Astrocyte of the spinal cord (primary cell): ENCODE measurements at regions not wholly inside any gene's neighbourhood (a gene's known extent, or its start where the extent isn't known, plus 50 kb on each side); places are given as distances from the start of the nearest gene placed in this dataset.

Experiments used
- DNase-seq: peaks from one replicate; pipeline ENCODE4 v3.0.0; 2011; ENCODE audit warnings: low read depth, low spot score
- H3K4me3 ChIP-seq: 2 replicates; pipeline ENCODE4 v1.5.1; 2011; ENCODE audit warnings: low read depth, mild to moderate bottlenecking, low read length, moderate library complexity
- in situ Hi-C: cut with HindIII; loops from 2 replicates; pipeline ENCODE4 v1.10.0; 2017; ENCODE audit warnings: low sequenced_read_pairs
- TF ChIP-seq, protein P1 (sequence below): IDR thresholded peaks from 2 replicates; pipeline ENCODE4 v1.5.1; 2012; ENCODE audit warnings: low read depth, mild to moderate bottlenecking, low read length, inconsistent platforms

- no peak overlapping the region for H3K4me3 ChIP-seq
- in situ Hi-C loops, result no loop called here
- DNase-seq, result no peak
- TF ChIP-seq, protein P1, sequence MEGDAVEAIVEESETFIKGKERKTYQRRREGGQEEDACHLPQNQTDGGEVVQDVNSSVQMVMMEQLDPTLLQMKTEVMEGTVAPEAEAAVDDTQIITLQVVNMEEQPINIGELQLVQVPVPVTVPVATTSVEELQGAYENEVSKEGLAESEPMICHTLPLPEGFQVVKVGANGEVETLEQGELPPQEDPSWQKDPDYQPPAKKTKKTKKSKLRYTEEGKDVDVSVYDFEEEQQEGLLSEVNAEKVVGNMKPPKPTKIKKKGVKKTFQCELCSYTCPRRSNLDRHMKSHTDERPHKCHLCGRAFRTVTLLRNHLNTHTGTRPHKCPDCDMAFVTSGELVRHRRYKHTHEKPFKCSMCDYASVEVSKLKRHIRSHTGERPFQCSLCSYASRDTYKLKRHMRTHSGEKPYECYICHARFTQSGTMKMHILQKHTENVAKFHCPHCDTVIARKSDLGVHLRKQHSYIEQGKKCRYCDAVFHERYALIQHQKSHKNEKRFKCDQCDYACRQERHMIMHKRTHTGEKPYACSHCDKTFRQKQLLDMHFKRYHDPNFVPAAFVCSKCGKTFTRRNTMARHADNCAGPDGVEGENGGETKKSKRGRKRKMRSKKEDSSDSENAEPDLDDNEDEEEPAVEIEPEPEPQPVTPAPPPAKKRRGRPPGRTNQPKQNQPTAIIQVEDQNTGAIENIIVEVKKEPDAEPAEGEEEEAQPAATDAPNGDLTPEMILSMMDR, result no peak
Measured at GRCh38 chr5:167985373-167985772, 306.1 kb upstream of the WWC1 start.

- no peak for DNase-seq
- H3K4me3 ChIP-seq, result no peak overlapping the region
- TF ChIP-seq, protein P1, result no peak
- in situ Hi-C loops, result no loop called here
Measured at GRCh38 chr5:167987490-167988280, 303.8 kb upstream of the WWC1 start.

DNA sequence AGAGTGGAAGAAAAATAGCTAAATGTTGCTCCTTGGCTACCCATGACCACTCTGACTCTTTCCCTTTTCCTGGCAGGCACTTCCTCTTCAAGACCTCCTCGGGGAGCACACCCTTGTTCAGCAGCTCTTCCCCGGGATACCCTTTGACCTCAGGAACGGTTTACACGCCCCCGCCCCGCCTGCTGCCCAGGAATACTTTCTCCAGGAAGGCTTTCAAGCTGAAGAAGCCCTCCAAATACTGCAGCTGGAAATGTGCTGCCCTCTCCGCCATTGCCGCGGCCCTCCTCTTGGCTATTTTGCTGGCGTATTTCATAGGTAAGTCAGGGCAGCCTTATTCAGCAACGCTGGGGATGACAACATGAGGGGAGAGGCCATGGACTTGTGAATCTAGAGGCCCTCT, 298.6 kb upstream of the WWC1 start:
- in situ Hi-C loops, result no loop called here
- no peak for DNase-seq
- TF ChIP-seq, protein P1, result no peak
- H3K4me3 ChIP-seq, result no peak overlapping the region

DNA sequence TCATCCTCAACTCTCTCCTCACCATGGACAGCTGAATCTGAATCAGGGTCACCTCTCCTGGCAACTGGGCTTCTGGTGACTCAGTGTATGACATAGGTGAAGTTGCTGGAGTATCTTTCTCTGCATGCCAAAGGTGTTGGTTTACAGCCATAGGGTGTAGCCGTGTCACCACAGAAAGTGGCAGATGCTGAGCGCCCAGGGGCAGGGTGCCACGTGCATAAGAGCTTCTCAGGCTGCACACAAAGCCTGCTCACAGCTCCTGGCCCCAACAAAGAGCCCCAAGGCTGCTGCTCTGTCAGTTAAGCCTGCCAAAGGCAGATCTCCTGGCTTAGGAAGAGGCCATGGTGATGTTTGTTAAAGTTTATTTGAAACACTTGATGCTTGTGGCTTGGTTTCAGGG, 297.7 kb upstream of the WWC1 start:
- TF ChIP-seq, protein P1, result no peak
- H3K4me3 ChIP-seq, result no peak overlapping the region
- in situ Hi-C loops, result no loop called here
- DNase-seq, result no peak

GRCh38 chr5:167995844-167996425, 295.5 kb upstream of the WWC1 start:
- no peak overlapping the region for H3K4me3 ChIP-seq
- DNase-seq, result no peak
- in situ Hi-C loops, result no loop called here
- TF ChIP-seq, protein P1, result no peak

- H3K4me3 ChIP-seq, result no peak overlapping the region
- in situ Hi-C loops, result no loop called here
- TF ChIP-seq, protein P1, result no peak
- peak; percentile 35 for DNase-seq
Measured at GRCh38 chr5:167998148-167998767, 293.2 kb upstream of the WWC1 start.
